ENCODE measurements at regions not wholly inside any gene's neighbourhood (a gene's known extent, or its start where the extent isn't known, plus 50 kb on each side); places are given as distances from the start of the nearest gene placed in this dataset.

- TF ChIP-seq, protein P1, sequence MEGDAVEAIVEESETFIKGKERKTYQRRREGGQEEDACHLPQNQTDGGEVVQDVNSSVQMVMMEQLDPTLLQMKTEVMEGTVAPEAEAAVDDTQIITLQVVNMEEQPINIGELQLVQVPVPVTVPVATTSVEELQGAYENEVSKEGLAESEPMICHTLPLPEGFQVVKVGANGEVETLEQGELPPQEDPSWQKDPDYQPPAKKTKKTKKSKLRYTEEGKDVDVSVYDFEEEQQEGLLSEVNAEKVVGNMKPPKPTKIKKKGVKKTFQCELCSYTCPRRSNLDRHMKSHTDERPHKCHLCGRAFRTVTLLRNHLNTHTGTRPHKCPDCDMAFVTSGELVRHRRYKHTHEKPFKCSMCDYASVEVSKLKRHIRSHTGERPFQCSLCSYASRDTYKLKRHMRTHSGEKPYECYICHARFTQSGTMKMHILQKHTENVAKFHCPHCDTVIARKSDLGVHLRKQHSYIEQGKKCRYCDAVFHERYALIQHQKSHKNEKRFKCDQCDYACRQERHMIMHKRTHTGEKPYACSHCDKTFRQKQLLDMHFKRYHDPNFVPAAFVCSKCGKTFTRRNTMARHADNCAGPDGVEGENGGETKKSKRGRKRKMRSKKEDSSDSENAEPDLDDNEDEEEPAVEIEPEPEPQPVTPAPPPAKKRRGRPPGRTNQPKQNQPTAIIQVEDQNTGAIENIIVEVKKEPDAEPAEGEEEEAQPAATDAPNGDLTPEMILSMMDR (IDR thresholded peaks at IDR 0.05) = peak; percentile 41
- no peaks in the 10 kb centered on the region for H3K36me3 ChIP-seq (ENCODE audit: low read depth)
- no peak overlapping the region for H3K4me3 ChIP-seq
- intact Hi-C loops (cut with DNase I, micrococcal nuclease) = no loop called here
- H3K4me1 ChIP-seq (ENCODE audit: low read depth) = no peaks in the 10 kb centered on the region
- peak; percentile 89 for ATAC-seq
- no peaks in the 10 kb centered on the region for H3K9me3 ChIP-seq
- peak in 2 of 3 donors; percentile 48 to 62 for DNase-seq
Measured at GRCh38 chr20:22333885-22334545, 250.4 kb downstream of the FOXA2 start.

GRCh38 chr20:22324505-22324904 lies 259.9 kb downstream of the FOXA2 start:
- ATAC-seq (no peak), DNase-seq (no peak)
- no peaks in the 10 kb centered on the region for H3K9me3 ChIP-seq
- intact Hi-C loops (cut with DNase I, micrococcal nuclease) = no loop called here
- no peak overlapping the region for H3K4me3 ChIP-seq
- H3K36me3 ChIP-seq (ENCODE audit: low read depth) = no peaks in the 10 kb centered on the region
- no peaks in the 10 kb centered on the region for H3K4me1 ChIP-seq (ENCODE audit: low read depth)
- TF ChIP-seq, protein P1 (IDR thresholded peaks at IDR 0.05) = no peak

DNA sequence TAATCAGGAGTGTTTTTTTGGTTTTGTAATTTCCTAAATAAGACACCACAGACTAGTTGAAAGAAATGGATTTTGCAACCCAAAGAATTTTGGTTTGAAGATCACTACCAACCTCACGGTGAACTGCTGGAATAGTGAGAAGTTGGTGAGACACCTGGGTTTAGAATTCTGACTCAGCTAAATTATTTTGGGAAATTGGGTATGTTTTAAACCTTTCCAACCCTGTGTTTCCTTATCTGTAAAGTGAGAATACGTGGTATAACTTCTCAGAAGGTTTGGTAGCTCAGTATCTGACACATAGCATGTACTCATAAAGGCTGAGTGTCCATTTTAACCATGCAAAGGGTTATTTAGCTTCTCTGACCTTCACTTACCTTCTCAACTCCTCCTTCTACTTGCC lies 261.9 kb downstream of the FOXA2 start:
- H3K9me3 ChIP-seq = no peaks in the 10 kb centered on the region
- H3K4me3 ChIP-seq = no peak overlapping the region
- TF ChIP-seq, protein P1 (IDR thresholded peaks at IDR 0.05) = no peak
- no peaks in the 10 kb centered on the region for H3K36me3 ChIP-seq (ENCODE audit: low read depth)
- DNase-seq = no peak
- ATAC-seq = no peak
- no peaks in the 10 kb centered on the region for H3K4me1 ChIP-seq (ENCODE audit: low read depth)
- intact Hi-C loops (cut with DNase I, micrococcal nuclease) = no loop called here

GRCh38 chr20:22321191-22321590 lies 263.2 kb downstream of the FOXA2 start:
- no peaks in the 10 kb centered on the region for H3K9me3 ChIP-seq
- no peak for DNase-seq
- TF ChIP-seq, protein P1 (IDR thresholded peaks at IDR 0.05) = no peak
- no peak for ATAC-seq
- no peak overlapping the region for H3K4me3 ChIP-seq
- intact Hi-C loops (cut with DNase I, micrococcal nuclease) = no loop called here
- H3K4me1 ChIP-seq (ENCODE audit: low read depth) = no peaks in the 10 kb centered on the region
- H3K36me3 ChIP-seq (ENCODE audit: low read depth) = no peaks in the 10 kb centered on the region

DNA sequence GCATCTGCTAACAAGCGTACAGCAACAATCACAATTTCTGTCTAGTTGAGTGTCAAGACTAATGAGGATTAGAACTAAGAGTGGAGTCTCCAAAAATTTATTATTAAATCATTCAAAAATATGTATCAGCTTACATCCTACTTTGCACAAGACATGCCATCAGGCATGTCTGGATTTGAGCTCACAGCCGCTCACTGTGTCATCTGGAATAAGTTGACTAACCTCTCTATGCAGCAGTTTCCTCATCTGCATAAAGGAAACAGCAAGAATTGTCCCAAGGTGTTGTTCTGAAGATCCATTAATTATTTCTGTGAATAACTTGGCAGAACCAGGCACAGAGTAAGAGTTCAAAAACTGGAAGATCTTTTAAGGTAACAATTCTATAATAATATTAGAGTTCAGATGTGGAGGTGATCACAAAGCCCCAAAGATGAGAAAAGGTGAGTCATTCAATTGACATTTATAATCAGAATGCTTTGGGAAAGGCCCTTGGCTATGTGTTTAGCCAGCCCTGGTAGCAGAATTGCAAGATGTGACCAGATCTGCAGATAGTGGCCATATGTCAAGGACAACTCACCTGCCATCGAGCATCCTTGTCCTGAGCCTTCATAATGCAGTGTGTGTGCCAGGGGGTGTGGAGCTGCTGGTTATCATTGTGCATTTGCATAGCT lies 264.0 kb downstream of the FOXA2 start:
- Histone ChIP-seq H3K4me1 (ENCODE audit: low read depth) (no peaks in the 10 kb centered on the region), H3K9me3 (no peaks in the 10 kb centered on the region), H3K36me3 (ENCODE audit: low read depth) (no peaks in the 10 kb centered on the region), H3K4me3 (no peak overlapping the region)
- no peak for DNase-seq
- intact Hi-C loops (cut with DNase I, micrococcal nuclease) = no loop called here
- TF ChIP-seq, protein P1 (IDR thresholded peaks at IDR 0.05) = no peak
- ATAC-seq = no peak
